Pancreas (tissue), 10 donors: ENCODE measurements at regions not wholly inside any gene's neighbourhood (a gene's known extent, or its start where the extent isn't known, plus 50 kb on each side); places are given as distances from the start of the nearest gene placed in this dataset.

Source experiments
- ATAC-seq, 4 donors: fragments of 200-7000 bp; cut with Tn5 transposase; one replicate each; pipeline versions ENCODE4 v1.8.0 to v1.9.1; 2020; ENCODE audit warnings: mild to moderate bottlenecking in 4 of 4, moderate library complexity in 4 of 4
- DNase-seq, 6 donors: peaks; one replicate each; pipeline ENCODE4 v3.0.0-alpha.2; 2020
- FAIRE-seq: peaks from 2 replicates; lab custom pipeline; 2012; peaks lifted over from hg19 to GRCh38; lab: Jason Lieb, UNC
- H3K27ac ChIP-seq, 4 donors: fragments of 200-600 bp; sonication (generic); 1 replicate in 3 of 4; 2 replicates in 1 of 4; pipeline versions ENCODE4 v1.5.0 to v1.8.0; 2020
- H3K27me3 ChIP-seq, 4 donors: fragments of 200-600 bp; one replicate each; pipeline ENCODE4 v1.8.0; 2021
- H3K36me3 ChIP-seq, 3 donors: fragments of 200-600 bp; sonication (generic) in 1 of 3; one replicate each; pipeline versions ENCODE4 v1.5.0 to v1.8.0; 2020 to 2021
- H3K4me1 ChIP-seq, 3 donors: fragments of 200-600 bp; one replicate each; pipeline ENCODE4 v1.8.0; 2021
- H3K4me3 ChIP-seq, 4 donors: fragments of 200-600 bp; sonication (generic) in 2 of 4; one replicate each; pipeline versions ENCODE4 v1.5.0 to v1.8.0; 2020 to 2021
- H3K9me3 ChIP-seq, 4 donors: fragments of 200-600 bp; one replicate each; pipeline ENCODE4 v1.8.0; 2021
- CTCF ChIP-seq, 4 donors: fragments of 200-600 bp; sonication (generic) in 3 of 4; IDR thresholded peaks; one replicate each; pipeline versions ENCODE4 v1.5.0 to v1.8.0; 2021; ENCODE audit warnings: antibody characterized with exemption in 4 of 4
- WGBS, 2 donors: extraction: QIAGEN DNeasy Blood & Tissue Kit; methylation state at CpG; one replicate each; pipeline ENCODE4 v1.1.7; 2013; 5-methylcytosine and 5-hydroxymethylcytosine counted together
- intact Hi-C, 3 donors: fragments of 100-400 bp; cut with DNase I; formaldehyde crosslinking; loops; one replicate each; pipeline versions ENCODE4 v1.11.1 to v1.14.2; 2022
- donor health status: healthy with polysubstance abuse.
- donor health status: DM: no; HTN: no; CAD: no; lungs with moderate emphysema.
- donor health status: DM: no; HTN: no; CAD: no.
- donor health status: control.
- donor health status: control.
- donor health status: Bipolar disorder and iron deficiency.
- donor health status: DM: yes; HTN: yes; CAD: no.
- donor health status: DM: no; HTN: no; CAD: no.
- donor health status: DM: no; HTN: no; CAD: no.
- donor health status: DM: yes; HTN: yes; CAD: no.

GRCh38 chrX:17986977-17987376, 125.9 kb upstream of the RAI2 start:
- Histone ChIP-seq H3K36me3 (no peaks in the 10 kb centered on the region), H3K4me1 (no peaks in the 10 kb centered on the region), H3K27ac (no peak overlapping the region), H3K9me3 (no peaks in the 10 kb centered on the region), H3K4me3 (no peak overlapping the region), H3K27me3 (peaks cover 0 to 5% (median 0%) of the 10 kb centered on the region in 4 donors)
- TF ChIP-seq CTCF (IDR thresholded peaks at IDR 0.05) = no peak
- DNase-seq = no peak
- no peak for ATAC-seq
- 59 to 87% methylated on average over 3 of the region's 3 CpGs for WGBS, 2 donors
- intact Hi-C loops = no loop called here
- FAIRE-seq = no peak

DNA sequence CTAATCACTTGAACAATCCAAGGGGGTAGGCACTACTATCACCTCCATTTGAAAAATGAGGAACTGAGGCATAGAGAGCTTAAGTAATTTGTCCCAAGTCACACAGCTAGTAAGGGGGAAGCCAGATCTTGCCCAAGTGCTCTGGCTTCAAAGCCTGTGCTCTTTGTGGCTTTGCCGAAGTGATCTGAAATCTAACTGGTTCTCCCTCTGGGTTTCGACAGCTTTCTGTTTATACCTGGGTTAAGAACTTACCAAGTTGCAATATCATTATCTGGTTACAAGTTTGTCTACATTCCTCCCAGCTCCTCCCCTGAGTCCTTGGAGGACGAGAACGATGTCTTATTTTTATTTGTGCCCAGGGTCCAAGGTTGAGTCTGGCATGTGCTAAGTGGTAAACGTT, 125.3 kb upstream of the RAI2 start:
- 36 to 53% methylated on average over 5 of the region's 5 CpGs for WGBS, 2 donors
- no peak for ATAC-seq
- TF ChIP-seq CTCF (IDR thresholded peaks at IDR 0.05) = no peak
- Histone ChIP-seq H3K4me3 (no peak overlapping the region), H3K27ac (no peak overlapping the region), H3K9me3 (no peaks in the 10 kb centered on the region), H3K27me3 (peaks cover 0 to 6% (median 0%) of the 10 kb centered on the region in 4 donors), H3K4me1 (no peaks in the 10 kb centered on the region), H3K36me3 (no peaks in the 10 kb centered on the region)
- no peak for DNase-seq
- intact Hi-C loops = no loop called here
- no peak for FAIRE-seq

GRCh38 chrX:17984415-17984814, 123.3 kb upstream of the RAI2 start:
- DNase-seq (no peak), FAIRE-seq (no peak)

GRCh38 chrX:17983389-17983788, 122.3 kb upstream of the RAI2 start:
- TF ChIP-seq CTCF (IDR thresholded peaks at IDR 0.05) = no peak
- ATAC-seq = no peak

More at GRCh38 chrX:17984415-17984814, 123.3 kb upstream of the RAI2 start:
- H3K36me3 ChIP-seq = no peaks in the 10 kb centered on the region
- WGBS, 2 donors = 60 to 69% methylated on average over 5 of the region's 5 CpGs
- no peak for ATAC-seq
- intact Hi-C loops = no loop called here
- no peaks in the 10 kb centered on the region for H3K4me1 ChIP-seq
- H3K27me3 ChIP-seq = peaks cover 0 to 6% (median 0%) of the 10 kb centered on the region in 4 donors
- H3K4me3 ChIP-seq = no peak overlapping the region
- H3K9me3 ChIP-seq = no peaks in the 10 kb centered on the region
- TF ChIP-seq CTCF (IDR thresholded peaks at IDR 0.05) = no peak
- no peak overlapping the region for H3K27ac ChIP-seq

GRCh38 chrX:17977696-17978095, 116.6 kb upstream of the RAI2 start:
- Histone ChIP-seq H3K27me3 (peaks cover 0 to 10% (median 0%) of the 10 kb centered on the region in 4 donors), H3K27ac (no peak overlapping the region), H3K9me3 (no peaks in the 10 kb centered on the region), H3K36me3 (no peaks in the 10 kb centered on the region), H3K4me3 (no peak overlapping the region), H3K4me1 (no peaks in the 10 kb centered on the region)
- FAIRE-seq (no peak), DNase-seq (no peak), ATAC-seq (no peak)
- TF ChIP-seq CTCF (IDR thresholded peaks at IDR 0.05) = no peak
- WGBS, 2 donors = 59 to 70% methylated on average over 3 of the region's 3 CpGs
- intact Hi-C loops = no loop called here

More at GRCh38 chrX:17983389-17983788, 122.3 kb upstream of the RAI2 start:
- no peaks in the 10 kb centered on the region for H3K4me1 ChIP-seq
- 10 to 31% methylated on average over 1 of the region's 1 CpG for WGBS, 2 donors
- peaks cover 0 to 6% (median 0%) of the 10 kb centered on the region in 4 donors for H3K27me3 ChIP-seq
- FAIRE-seq = no peak
- H3K27ac ChIP-seq = no peak overlapping the region
- H3K4me3 ChIP-seq = no peak overlapping the region
- H3K9me3 ChIP-seq = no peaks in the 10 kb centered on the region
- intact Hi-C loops = no loop called here
- DNase-seq = no peak
- no peaks in the 10 kb centered on the region for H3K36me3 ChIP-seq
